Calu3 (cell line): ENCODE measurements at regions not wholly inside any gene's neighbourhood (a gene's known extent, or its start where the extent isn't known, plus 50 kb on each side); places are given as distances from the start of the nearest gene placed in this dataset.
"Not testable (repeated sequence)": the region's sequence is repeated elsewhere in the genome, so short reads cannot be mapped to it uniquely, and the experiment has no call there.

Experiments
- BruUV-seq: library from RNA; stranded (reverse); fragments of 400-500 nt; replicated peaks from 2 replicates; lab custom pipeline; 2021; lab: Mats Ljungman, UMichigan
- CTCF ChIA-PET: fragments of 300-600 bp; sonication (Branson Sonifier 250); formaldehyde crosslinking; loops from one replicate; lab custom pipeline; 2022; ENCODE audit warnings: antibody characterized with exemption; lab: Charles Lee
- DNase-seq: peaks from one replicate; pipeline ENCODE4 v3.0.0; 2022
- H3K27ac Mint-ChIP-seq: one replicate; pipeline ENCODE4 v1.8.0; 2022; ENCODE audit warnings: mixed read lengths; ENCODE audit not compliant: unreplicated experiment
- H3K27me3 Mint-ChIP-seq: one replicate; pipeline ENCODE4 v1.8.0; 2022; ENCODE audit warnings: mixed read lengths; ENCODE audit not compliant: unreplicated experiment
- H3K36me3 Mint-ChIP-seq: one replicate; pipeline ENCODE4 v1.8.0; 2022; ENCODE audit warnings: mild to moderate bottlenecking, moderate library complexity, mixed read lengths; ENCODE audit not compliant: insufficient read depth, unreplicated experiment
- H3K4me1 Mint-ChIP-seq: one replicate; pipeline ENCODE4 v1.8.0; 2022; ENCODE audit warnings: mild to moderate bottlenecking, low read depth, mixed read lengths; ENCODE audit not compliant: unreplicated experiment
- H3K4me3 Mint-ChIP-seq: one replicate; pipeline ENCODE4 v1.8.0; 2022; ENCODE audit warnings: mild to moderate bottlenecking, low read depth, moderate library complexity, mixed read lengths; ENCODE audit not compliant: unreplicated experiment
- H3K9me3 Mint-ChIP-seq: one replicate; pipeline ENCODE4 v1.8.0; 2022; ENCODE audit warnings: low read depth, mixed read lengths; ENCODE audit not compliant: unreplicated experiment
- CTCF ChIP-seq: fragments of 200-600 bp; IDR thresholded peaks from one replicate; pipeline ENCODE4 v1.8.0; 2022; ENCODE audit warnings: antibody characterized with exemption; ENCODE audit not compliant: unreplicated experiment
- intact Hi-C: fragments of 100-400 bp; cut with micrococcal nuclease; formaldehyde crosslinking; loops from one replicate; pipeline ENCODE4 v1.10.0; 2022; ENCODE audit not compliant: unreplicated experiment

- H3K4me3 Mint-ChIP-seq, result no peak overlapping the region
- peaks cover 2% of the 10 kb centered on the region for H3K9me3 Mint-ChIP-seq
- intact Hi-C loops, result no loop called here
- no peak for TF ChIP-seq CTCF
- H3K27ac Mint-ChIP-seq, result no peak overlapping the region
- H3K4me1 Mint-ChIP-seq, result no peaks in the 10 kb centered on the region
- no TSS peak for BruUV-seq
- DNase-seq, result no peak
- no peaks in the 10 kb centered on the region for H3K27me3 Mint-ChIP-seq
- CTCF ChIA-PET, result interaction anchor here (0.8 kb wide), 1 partner anchor 29 kb away, joined by 3 read pairs; no protein-coding TSS in a partner anchor
- no peaks in the 10 kb centered on the region for H3K36me3 Mint-ChIP-seq
Measured at GRCh38 chr5:88081877-88082276, 186.8 kb downstream of the TMEM161B start.

GRCh38 chr5:88063813-88064212 is 204.8 kb downstream of the TMEM161B start:
- no peaks in the 10 kb centered on the region for H3K27me3 Mint-ChIP-seq
- no peak for TF ChIP-seq CTCF
- H3K9me3 Mint-ChIP-seq, result no peaks in the 10 kb centered on the region
- no peak overlapping the region for H3K27ac Mint-ChIP-seq
- no peak for DNase-seq
- CTCF ChIA-PET, result no interaction called here
- intact Hi-C loops, result no loop called here
- H3K4me1 Mint-ChIP-seq, result no peaks in the 10 kb centered on the region
- BruUV-seq, result no TSS peak
- H3K36me3 Mint-ChIP-seq, result no peaks in the 10 kb centered on the region
- H3K4me3 Mint-ChIP-seq, result no peak overlapping the region

GRCh38 chr5:88060194-88060593 is 208.5 kb downstream of the TMEM161B start:
- H3K36me3 Mint-ChIP-seq, result no peaks in the 10 kb centered on the region
- H3K27ac Mint-ChIP-seq, result no peak overlapping the region
- H3K9me3 Mint-ChIP-seq, result no peaks in the 10 kb centered on the region
- DNase-seq, result no peak
- no peaks in the 10 kb centered on the region for H3K4me1 Mint-ChIP-seq
- intact Hi-C loops, result no loop called here
- TF ChIP-seq CTCF, result no peak
- CTCF ChIA-PET, result no interaction called here
- H3K4me3 Mint-ChIP-seq, result no peak overlapping the region
- no TSS peak for BruUV-seq
- H3K27me3 Mint-ChIP-seq, result no peaks in the 10 kb centered on the region

- H3K9me3 Mint-ChIP-seq, result peaks cover 2% of the 10 kb centered on the region
- BruUV-seq, result no TSS peak
- H3K27ac Mint-ChIP-seq, result no peak overlapping the region
- intact Hi-C loops, result no loop called here
- H3K27me3 Mint-ChIP-seq, result no peaks in the 10 kb centered on the region
- no peaks in the 10 kb centered on the region for H3K36me3 Mint-ChIP-seq
- CTCF ChIA-PET, result no interaction called here
- no peaks in the 10 kb centered on the region for H3K4me1 Mint-ChIP-seq
- no peak for TF ChIP-seq CTCF
- no peak overlapping the region for H3K4me3 Mint-ChIP-seq
- DNase-seq, result no peak
Measured at GRCh38 chr5:88058625-88059024, 210.0 kb downstream of the TMEM161B start.

- H3K36me3 Mint-ChIP-seq, H3K27me3 Mint-ChIP-seq, CTCF ChIA-PET, H3K9me3 Mint-ChIP-seq, DNase-seq, intact Hi-C loops, H3K27ac Mint-ChIP-seq, H3K4me3 Mint-ChIP-seq, H3K4me1 Mint-ChIP-seq, BruUV-seq: not testable (repeated sequence)
Measured at GRCh38 chr5:88052468-88052867, 216.2 kb downstream of the TMEM161B start.
